Thyroid gland (tissue), 4 donors: ENCODE measurements at regions not wholly inside any gene's neighbourhood (a gene's known extent, or its start where the extent isn't known, plus 50 kb on each side); places are given as distances from the start of the nearest gene placed in this dataset.
"Not testable (repeated sequence)": the region's sequence is repeated elsewhere in the genome, so short reads cannot be mapped to it uniquely, and the experiment has no call there.

Experiments
- CTCF ChIP-seq, 6 experiments: fragments of 200-600 bp in 3 of 6; fragments of 450-650 bp in 3 of 6; sonication (generic) in 3 of 6; IDR thresholded peaks; one replicate each; pipeline ENCODE4 v1.5.1; 2016 to 2019; ENCODE audit warnings: antibody characterized with exemption in 6 of 6, mild to moderate bottlenecking in 2 of 6, inconsistent platforms in 1 of 6, moderate library complexity in 1 of 6
- POLR2A ChIP-seq, 2 donors: fragments of 450-650 bp; IDR thresholded peaks; one replicate each; pipeline ENCODE4 v1.6.1; 2017; ENCODE audit warnings: antibody characterized with exemption in 2 of 2, mild to moderate bottlenecking in 2 of 2, moderate library complexity in 1 of 2

GRCh38 chr1:149352205-149352604 lies 122.6 kb upstream of the NBPF19 start:
- TF ChIP-seq CTCF, POLR2A (IDR thresholded peaks at IDR 0.05): not testable (repeated sequence)
